Kidney (tissue), 13 donors: ENCODE measurements at regions not wholly inside any gene's neighbourhood (a gene's known extent, or its start where the extent isn't known, plus 50 kb on each side); places are given as distances from the start of the nearest gene placed in this dataset.

Experiments
- DNase-seq, 5 donors: peaks; one replicate each; pipeline ENCODE4 v3.0.0-alpha.2; 2013 to 2020
- FAIRE-seq: peaks from 2 replicates; lab custom pipeline; 2012; peaks lifted over from hg19 to GRCh38; lab: Jason Lieb, UNC
- H3K27ac ChIP-seq, 2 donors: one replicate each; pipeline ENCODE4 v1.7.0; 2013; ENCODE audit warnings: low read depth in 2 of 2, low read length in 2 of 2, inconsistent platforms in 1 of 2
- H3K27me3 ChIP-seq: one replicate; pipeline ENCODE4 v1.7.1; 2013; ENCODE audit warnings: low read length, inconsistent platforms; ENCODE audit not compliant: control insufficient read depth, insufficient read depth
- H3K36me3 ChIP-seq, 3 donors: one replicate each; pipeline versions ENCODE4 v1.7.0 to v1.7.1; 2013; ENCODE audit warnings: low read length in 3 of 3, control low read depth in 1 of 3, inconsistent platforms in 1 of 3; ENCODE audit not compliant: insufficient read depth in 3 of 3, control insufficient read depth in 2 of 3
- H3K4me1 ChIP-seq, 3 donors: one replicate each; pipeline versions ENCODE4 v1.7.0 to v1.7.1; 2013; ENCODE audit warnings: low read length in 3 of 3, inconsistent platforms in 1 of 3, low read depth in 1 of 3; ENCODE audit not compliant: control insufficient read depth in 2 of 3, insufficient read depth in 2 of 3
- H3K4me3 ChIP-seq, 3 donors: one replicate each; pipeline versions ENCODE4 v1.7.0 to v1.8.1; 2013; ENCODE audit warnings: low read length in 3 of 3, control low read depth in 1 of 3, inconsistent platforms in 1 of 3
- H3K9ac ChIP-seq, 3 donors: one replicate each; pipeline versions ENCODE4 v1.7.0 to v1.7.1; 2013; ENCODE audit warnings: low read length in 3 of 3, control low read depth in 1 of 3, inconsistent platforms in 1 of 3
- H3K9me3 ChIP-seq, 3 donors: one replicate each; pipeline versions ENCODE4 v1.7.0 to v1.7.1; 2013; ENCODE audit warnings: low read length in 3 of 3, control low read depth in 1 of 3, inconsistent platforms in 1 of 3; ENCODE audit not compliant: control insufficient read depth in 2 of 3, insufficient read depth in 1 of 3
- intact Hi-C: fragments of 100-400 bp; cut with DNase I; formaldehyde crosslinking; loops from one replicate; pipeline ENCODE4 v1.11.1; 2022
- TF ChIP-seq, protein P1 (sequence below): IDR thresholded peaks from 3 replicates; pipeline ENCODE4 v1.5.1; 2012; ENCODE audit warnings: mild to moderate bottlenecking, moderate library complexity, borderline replicate concordance; ENCODE audit not compliant: insufficient read depth; ENCODE audit errors: extremely low read depth
- donor health status: control.
- donor health status: control.
- donor health status: control.
- donor health status: control.
- donor health status: control.
- donor health status: DM: yes; HTN: yes; CAD: no.
- donor health status: Normal renal cell carcinoma (clear cell type).

DNA sequence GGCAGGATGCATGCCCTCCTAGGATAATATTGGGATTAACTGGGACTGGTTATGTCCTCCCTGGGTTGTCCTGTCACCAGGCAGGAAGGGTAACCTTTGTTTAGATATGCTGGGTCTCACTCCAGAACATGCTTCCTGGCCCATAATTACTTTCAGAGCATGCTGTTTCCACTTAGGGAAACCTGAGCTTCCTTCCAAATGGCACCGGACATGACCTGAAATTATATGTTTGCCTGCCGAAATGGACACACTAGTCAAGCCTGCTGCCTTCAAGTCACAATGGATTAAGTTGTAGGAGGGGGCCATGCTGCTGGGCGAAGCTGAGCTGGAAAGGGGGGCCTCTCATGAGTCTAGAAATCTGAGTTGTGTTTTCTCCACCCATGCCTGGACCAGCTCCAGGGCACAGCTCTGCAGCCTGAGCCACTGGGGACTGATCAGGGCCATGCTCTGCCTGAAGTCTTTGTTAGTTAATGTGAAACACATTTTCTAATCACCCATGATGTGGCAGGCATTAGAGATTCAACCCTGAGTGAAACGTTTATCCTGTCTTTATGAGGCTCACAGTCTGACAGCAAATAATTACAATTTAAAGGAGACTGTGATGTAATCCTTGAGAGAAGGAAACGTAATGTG is 273.3 kb downstream of the TNS1 start:
- TF ChIP-seq, protein P1, sequence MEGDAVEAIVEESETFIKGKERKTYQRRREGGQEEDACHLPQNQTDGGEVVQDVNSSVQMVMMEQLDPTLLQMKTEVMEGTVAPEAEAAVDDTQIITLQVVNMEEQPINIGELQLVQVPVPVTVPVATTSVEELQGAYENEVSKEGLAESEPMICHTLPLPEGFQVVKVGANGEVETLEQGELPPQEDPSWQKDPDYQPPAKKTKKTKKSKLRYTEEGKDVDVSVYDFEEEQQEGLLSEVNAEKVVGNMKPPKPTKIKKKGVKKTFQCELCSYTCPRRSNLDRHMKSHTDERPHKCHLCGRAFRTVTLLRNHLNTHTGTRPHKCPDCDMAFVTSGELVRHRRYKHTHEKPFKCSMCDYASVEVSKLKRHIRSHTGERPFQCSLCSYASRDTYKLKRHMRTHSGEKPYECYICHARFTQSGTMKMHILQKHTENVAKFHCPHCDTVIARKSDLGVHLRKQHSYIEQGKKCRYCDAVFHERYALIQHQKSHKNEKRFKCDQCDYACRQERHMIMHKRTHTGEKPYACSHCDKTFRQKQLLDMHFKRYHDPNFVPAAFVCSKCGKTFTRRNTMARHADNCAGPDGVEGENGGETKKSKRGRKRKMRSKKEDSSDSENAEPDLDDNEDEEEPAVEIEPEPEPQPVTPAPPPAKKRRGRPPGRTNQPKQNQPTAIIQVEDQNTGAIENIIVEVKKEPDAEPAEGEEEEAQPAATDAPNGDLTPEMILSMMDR, result no peak
- intact Hi-C loops, result no loop called here
- H3K36me3 ChIP-seq, result peaks cover 0 to 15% (median 3%) of the 10 kb centered on the region in 3 donors
- H3K9ac ChIP-seq, result no peak overlapping the region
- H3K4me3 ChIP-seq, result no peak overlapping the region
- H3K27me3 ChIP-seq, result no peaks in the 10 kb centered on the region
- H3K27ac ChIP-seq, result no peak overlapping the region
- peak in 3 of 5 donors; percentile 45 to 68 (median 58) for DNase-seq
- H3K4me1 ChIP-seq, result peaks cover 0 to 11% (median 0%) of the 10 kb centered on the region in 3 donors
- no peak for FAIRE-seq
- H3K9me3 ChIP-seq, result no peaks in the 10 kb centered on the region

DNA sequence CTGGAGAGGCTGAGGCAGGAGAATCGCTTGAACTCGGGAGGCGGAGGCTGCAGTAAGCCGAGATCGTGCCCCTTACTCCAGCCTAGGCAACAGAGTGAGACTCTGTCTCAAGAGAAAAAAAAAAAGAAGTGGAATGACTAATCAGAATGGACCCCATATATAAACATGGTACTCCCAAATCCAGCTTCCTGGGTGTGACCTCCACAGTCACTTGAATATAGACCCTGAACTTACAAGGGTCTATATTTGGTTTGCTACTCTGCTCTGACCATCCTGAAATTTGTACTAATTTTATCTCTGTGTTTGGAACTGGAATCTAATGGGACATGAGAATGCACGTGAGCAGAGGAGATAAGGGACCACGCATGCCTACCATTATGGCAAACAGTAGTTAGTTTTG is 275.0 kb downstream of the TNS1 start:
- H3K9me3 ChIP-seq, result no peaks in the 10 kb centered on the region
- H3K4me1 ChIP-seq, result peaks cover 0 to 8% (median 0%) of the 10 kb centered on the region in 3 donors
- DNase-seq, result no peak
- intact Hi-C loops, result no loop called here
- no peaks in the 10 kb centered on the region for H3K27me3 ChIP-seq
- FAIRE-seq, result no peak
- H3K27ac ChIP-seq, result no peak overlapping the region
- H3K4me3 ChIP-seq, result no peak overlapping the region
- H3K9ac ChIP-seq, result no peak overlapping the region
- TF ChIP-seq, protein P1, result no peak
- H3K36me3 ChIP-seq, result peaks cover 0 to 8% (median 2%) of the 10 kb centered on the region in 3 donors

DNA sequence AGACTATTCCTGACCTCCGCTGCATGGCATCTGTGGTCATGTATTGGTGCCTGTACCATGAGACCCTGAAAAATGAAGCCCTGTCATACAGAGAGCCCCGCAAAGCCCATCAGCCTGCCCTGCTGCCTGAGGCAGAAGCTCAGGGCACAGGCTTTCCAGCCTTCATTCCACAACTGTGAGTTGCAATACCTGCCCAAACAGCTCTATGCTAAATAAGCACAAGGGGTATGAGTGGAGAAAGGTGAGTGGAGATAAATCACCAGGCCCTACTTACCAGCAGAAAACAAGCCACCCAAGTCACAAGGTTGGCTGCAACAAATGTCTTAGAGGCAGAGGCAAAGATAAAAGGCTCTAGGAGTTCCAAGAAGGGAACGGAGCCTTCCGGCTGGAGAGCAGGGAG is 277.4 kb downstream of the TNS1 start:
- peaks cover 0 to 3% (median 0%) of the 10 kb centered on the region in 3 donors for H3K4me1 ChIP-seq
- TF ChIP-seq, protein P1, result no peak
- peaks cover 0 to 8% (median 2%) of the 10 kb centered on the region in 3 donors for H3K36me3 ChIP-seq
- no peaks in the 10 kb centered on the region for H3K27me3 ChIP-seq
- H3K9me3 ChIP-seq, result peaks cover 0 to 7% (median 0%) of the 10 kb centered on the region in 3 donors
- DNase-seq (no peak), FAIRE-seq (no peak)
- H3K9ac ChIP-seq, result no peak overlapping the region
- no peak overlapping the region for H3K27ac ChIP-seq
- no peak overlapping the region for H3K4me3 ChIP-seq
- intact Hi-C loops, result no loop called here

DNA sequence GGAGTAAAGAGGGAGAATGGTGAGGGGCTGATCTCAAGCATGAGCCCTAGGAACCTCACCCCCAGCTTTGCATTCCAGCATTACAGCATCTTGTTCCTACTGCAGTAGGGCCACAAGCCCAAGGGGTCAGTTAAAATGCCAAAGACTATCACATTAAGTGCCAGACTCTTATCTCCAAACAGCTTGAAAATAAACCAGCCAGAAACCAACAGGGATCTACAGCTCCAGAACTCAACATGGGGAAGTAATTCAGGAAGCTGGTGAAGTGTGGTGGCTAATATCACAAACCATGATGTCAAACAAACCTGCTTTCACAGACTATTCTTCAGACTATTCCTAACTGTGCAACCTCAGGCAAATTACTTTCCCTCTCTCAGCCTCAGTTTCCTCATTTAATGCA is 278.3 kb downstream of the TNS1 start:
- Histone ChIP-seq H3K36me3 (peaks cover 0 to 8% (median 2%) of the 10 kb centered on the region in 3 donors), H3K27ac (no peak overlapping the region), H3K4me1 (peaks cover 0 to 3% (median 0%) of the 10 kb centered on the region in 3 donors), H3K9ac (no peak overlapping the region), H3K27me3 (no peaks in the 10 kb centered on the region), H3K9me3 (peaks cover 0 to 7% (median 0%) of the 10 kb centered on the region in 3 donors), H3K4me3 (no peak overlapping the region)
- intact Hi-C loops, result no loop called here
- TF ChIP-seq, protein P1, result no peak
- DNase-seq (no peak), FAIRE-seq (no peak)
